ENCODE measurements at regions not wholly inside any gene's neighbourhood (a gene's known extent, or its start where the extent isn't known, plus 50 kb on each side); places are given as distances from the start of the nearest gene placed in this dataset.

DNA sequence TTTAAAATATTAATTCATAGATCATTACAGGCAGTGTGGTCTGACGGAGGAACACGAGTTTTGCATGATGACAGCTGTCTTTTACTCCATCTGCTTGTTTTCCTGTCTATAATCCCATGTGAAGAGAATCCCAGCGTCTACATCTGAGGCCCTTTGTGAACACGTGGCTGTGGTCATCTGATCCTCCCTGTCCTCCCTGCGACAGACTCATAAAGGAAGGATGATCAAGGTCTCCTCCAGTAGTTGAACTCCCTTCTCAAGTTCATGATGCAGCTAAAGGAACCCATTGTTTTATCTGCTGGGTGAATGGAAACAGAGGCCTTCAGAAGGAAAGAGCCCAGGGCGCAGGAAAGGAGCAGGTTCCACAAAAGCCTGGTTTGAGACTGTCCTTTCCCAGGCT, 435.8 kb upstream of the JARID2 start:
- TF ChIP-seq, protein P1, sequence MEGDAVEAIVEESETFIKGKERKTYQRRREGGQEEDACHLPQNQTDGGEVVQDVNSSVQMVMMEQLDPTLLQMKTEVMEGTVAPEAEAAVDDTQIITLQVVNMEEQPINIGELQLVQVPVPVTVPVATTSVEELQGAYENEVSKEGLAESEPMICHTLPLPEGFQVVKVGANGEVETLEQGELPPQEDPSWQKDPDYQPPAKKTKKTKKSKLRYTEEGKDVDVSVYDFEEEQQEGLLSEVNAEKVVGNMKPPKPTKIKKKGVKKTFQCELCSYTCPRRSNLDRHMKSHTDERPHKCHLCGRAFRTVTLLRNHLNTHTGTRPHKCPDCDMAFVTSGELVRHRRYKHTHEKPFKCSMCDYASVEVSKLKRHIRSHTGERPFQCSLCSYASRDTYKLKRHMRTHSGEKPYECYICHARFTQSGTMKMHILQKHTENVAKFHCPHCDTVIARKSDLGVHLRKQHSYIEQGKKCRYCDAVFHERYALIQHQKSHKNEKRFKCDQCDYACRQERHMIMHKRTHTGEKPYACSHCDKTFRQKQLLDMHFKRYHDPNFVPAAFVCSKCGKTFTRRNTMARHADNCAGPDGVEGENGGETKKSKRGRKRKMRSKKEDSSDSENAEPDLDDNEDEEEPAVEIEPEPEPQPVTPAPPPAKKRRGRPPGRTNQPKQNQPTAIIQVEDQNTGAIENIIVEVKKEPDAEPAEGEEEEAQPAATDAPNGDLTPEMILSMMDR (IDR thresholded peaks at IDR 0.05) = no peak
- TF ChIP-seq POLR2A (IDR thresholded peaks at IDR 0.05) (no peak), EP300 (IDR thresholded peaks at IDR 0.05) (no peak)
